Mesodermal cell (in vitro differentiated cells): ENCODE measurements at regions not wholly inside any gene's neighbourhood (a gene's known extent, or its start where the extent isn't known, plus 50 kb on each side); places are given as distances from the start of the nearest gene placed in this dataset.

ENCODE experiments used
- H3K27ac ChIP-seq: 2 replicates; pipeline ENCODE4 v1.7.0; 2013; ENCODE audit warnings: mild to moderate bottlenecking, low read depth, low read length, moderate library complexity; ENCODE audit not compliant: severe bottlenecking
- H3K36me3 ChIP-seq: 2 replicates; pipeline ENCODE4 v1.7.1; 2013; ENCODE audit warnings: mild to moderate bottlenecking, low read length, moderate library complexity; ENCODE audit not compliant: control insufficient read depth, insufficient read depth
- H3K4me1 ChIP-seq: one replicate; pipeline ENCODE4 v1.7.1; 2013; ENCODE audit warnings: mild to moderate bottlenecking, low read length; ENCODE audit not compliant: insufficient read depth, control insufficient read depth, poor library complexity, severe bottlenecking
- H3K4me3 ChIP-seq: 2 replicates; pipeline ENCODE4 v1.7.0; 2013; ENCODE audit warnings: low read length, control low read depth, mild to moderate bottlenecking; ENCODE audit not compliant: insufficient read depth, poor library complexity, severe bottlenecking; ENCODE audit errors: extremely low read depth
- H3K9me3 ChIP-seq: 2 replicates; pipeline ENCODE4 v1.7.1; 2013; ENCODE audit warnings: mild to moderate bottlenecking, low read length, moderate library complexity; ENCODE audit not compliant: control insufficient read depth
- WGBS, 2 experiments: methylation state at CpG; one replicate each; pipeline ENCODE4 v1.1.5; 2013; ENCODE audit warnings: missing lambda C conversion rate in 2 of 2; ENCODE audit not compliant: insufficient coverage in 2 of 2; 5-methylcytosine and 5-hydroxymethylcytosine counted together

GRCh38 chr2:149841396-149841795 lies 253.8 kb upstream of the MMADHC start:
- 100% methylated on average over 1 of the region's 1 CpG; no CpG with 5 or more reads in 1 of the 2 experiments for WGBS, 2 experiments
- Histone ChIP-seq H3K4me3 (no peak overlapping the region), H3K4me1 (no peaks in the 10 kb centered on the region), H3K36me3 (no peaks in the 10 kb centered on the region), H3K27ac (no peak overlapping the region), H3K9me3 (no peaks in the 10 kb centered on the region)

GRCh38 chr2:149832324-149832723 lies 244.7 kb upstream of the MMADHC start:
- Histone ChIP-seq H3K4me1 (peaks cover 4% of the 10 kb centered on the region), H3K9me3 (no peaks in the 10 kb centered on the region), H3K27ac (no peak overlapping the region), H3K36me3 (no peaks in the 10 kb centered on the region), H3K4me3 (no peak overlapping the region)
- 86 to 100% methylated on average over 1 of the region's 2 CpGs for WGBS, 2 experiments

- Histone ChIP-seq H3K4me3 (no peak overlapping the region), H3K4me1 (peaks cover 4% of the 10 kb centered on the region), H3K9me3 (no peaks in the 10 kb centered on the region), H3K36me3 (no peaks in the 10 kb centered on the region), H3K27ac (no peak overlapping the region)
- WGBS, 2 experiments = 89 to 100% methylated on average over 1 of the region's 2 CpGs
Measured at GRCh38 chr2:149828520-149829210, 241.1 kb upstream of the MMADHC start.

- Histone ChIP-seq H3K4me3 (no peak overlapping the region), H3K27ac (no peak overlapping the region), H3K36me3 (no peaks in the 10 kb centered on the region), H3K4me1 (peaks cover 4% of the 10 kb centered on the region), H3K9me3 (no peaks in the 10 kb centered on the region)
- WGBS, 2 experiments = 75 to 100% methylated on average over 1 of the region's 2 CpGs
Measured at GRCh38 chr2:149827585-149828126, 240.1 kb upstream of the MMADHC start.

GRCh38 chr2:149826471-149827125 lies 239.0 kb upstream of the MMADHC start:
- WGBS, 2 experiments = no CpG with 5 or more reads among the region's 1 CpG
- Histone ChIP-seq H3K27ac (no peak overlapping the region), H3K4me3 (no peak overlapping the region), H3K4me1 (no peaks in the 10 kb centered on the region), H3K9me3 (no peaks in the 10 kb centered on the region), H3K36me3 (no peaks in the 10 kb centered on the region)

GRCh38 chr2:149825473-149825872 lies 237.9 kb upstream of the MMADHC start:
- H3K27ac ChIP-seq = no peak overlapping the region
- H3K36me3 ChIP-seq = no peaks in the 10 kb centered on the region
- H3K9me3 ChIP-seq = no peaks in the 10 kb centered on the region
- H3K4me1 ChIP-seq = no peaks in the 10 kb centered on the region
- WGBS, 2 experiments = 57 to 93% methylated on average over 1 to 2 of the region's 4 CpGs
- H3K4me3 ChIP-seq = no peak overlapping the region

GRCh38 chr2:149824136-149824535 lies 236.6 kb upstream of the MMADHC start:
- Histone ChIP-seq H3K36me3 (no peaks in the 10 kb centered on the region), H3K27ac (no peak overlapping the region), H3K4me3 (no peak overlapping the region), H3K9me3 (no peaks in the 10 kb centered on the region), H3K4me1 (no peaks in the 10 kb centered on the region)

GRCh38 chr2:149819356-149819957 lies 231.9 kb upstream of the MMADHC start:
- Histone ChIP-seq H3K9me3 (no peaks in the 10 kb centered on the region), H3K4me1 (no peaks in the 10 kb centered on the region), H3K27ac (no peak overlapping the region), H3K4me3 (no peak overlapping the region), H3K36me3 (no peaks in the 10 kb centered on the region)
- 70% methylated on average over 2 of the region's 3 CpGs; no CpG with 5 or more reads in 1 of the 2 experiments for WGBS, 2 experiments

GRCh38 chr2:149816756-149817551 lies 229.4 kb upstream of the MMADHC start:
- Histone ChIP-seq H3K9me3 (no peaks in the 10 kb centered on the region), H3K4me3 (no peak overlapping the region), H3K27ac (no peak overlapping the region), H3K36me3 (no peaks in the 10 kb centered on the region), H3K4me1 (no peaks in the 10 kb centered on the region)
- 100% methylated on average over 1 of the region's 1 CpG; no CpG with 5 or more reads in 1 of the 2 experiments for WGBS, 2 experiments

GRCh38 chr2:149815941-149816340 lies 228.4 kb upstream of the MMADHC start:
- Histone ChIP-seq H3K27ac (no peak overlapping the region), H3K4me3 (no peak overlapping the region), H3K36me3 (no peaks in the 10 kb centered on the region), H3K9me3 (no peaks in the 10 kb centered on the region), H3K4me1 (no peaks in the 10 kb centered on the region)
- no CpG with 5 or more reads among the region's 1 CpG for WGBS, 2 experiments
